IMR-90 (cell line): ENCODE measurements at regions not wholly inside any gene's neighbourhood (a gene's known extent, or its start where the extent isn't known, plus 50 kb on each side); places are given as distances from the start of the nearest gene placed in this dataset.

ENCODE experiments used
- ATAC-seq: fragments of 200-7000 bp; cut with Tn5 transposase; 2 replicates; pipeline ENCODE4 v1.9.1; 2020; ENCODE audit warnings: low read depth, mild to moderate bottlenecking, moderate library complexity
- BruUV-seq: library from RNA; stranded (reverse); fragments of 400-500 nt; replicated peaks from 2 replicates; lab custom pipeline; 2021; lab: Mats Ljungman, UMichigan
- CTCF ChIA-PET: fragments of 300-600 bp; formaldehyde crosslinking; extraction: SDS; loops from one replicate; lab custom pipeline; 2021; ENCODE audit warnings: antibody characterized with exemption; lab: Yijun Ruan, JAX
- POLR2A ChIA-PET: fragments of 300-600 bp; sonication (Branson Sonifier 250); formaldehyde crosslinking; loops from one replicate; lab custom pipeline; 2022; ENCODE audit warnings: antibody characterized with exemption; ENCODE audit not compliant: unreplicated experiment; lab: Charles Lee
- DNase-seq: peaks from one replicate; pipeline ENCODE4 v3.0.0; 2013
- H2AFZ ChIP-seq: replicated peaks from 2 replicates; pipeline ENCODE3; 2013; ENCODE audit warnings: low read length, mild to moderate bottlenecking; ENCODE audit not compliant: poor library complexity
- H2AK5ac ChIP-seq: 2 replicates; pipeline ENCODE4 v1.6.1; 2013; ENCODE audit warnings: low read depth, low read length, inconsistent platforms
- H2AK9ac ChIP-seq: replicated peaks from 2 replicates; pipeline ENCODE3; 2013; ENCODE audit warnings: mild to moderate bottlenecking, low read depth, low read length, moderate library complexity; ENCODE audit not compliant: poor library complexity
- H2BK120ac ChIP-seq: 2 replicates; pipeline ENCODE4 v1.6.1; 2013; ENCODE audit warnings: low read depth, low read length, inconsistent platforms
- H2BK15ac ChIP-seq: 3 replicates; pipeline ENCODE4 v1.6.1; 2013; ENCODE audit warnings: low read depth, low read length, inconsistent platforms
- H2BK20ac ChIP-seq: 2 replicates; pipeline ENCODE4 v1.6.1; 2013; ENCODE audit warnings: low read depth, mild to moderate bottlenecking, inconsistent platforms, low read length, moderate library complexity
- H2BK5ac ChIP-seq: 2 replicates; pipeline ENCODE4 v1.6.1; 2013; ENCODE audit warnings: mild to moderate bottlenecking, low read depth, low read length, inconsistent platforms; ENCODE audit not compliant: poor library complexity, severe bottlenecking
- H3K14ac ChIP-seq: replicated peaks from 2 replicates; pipeline ENCODE4 v1.6.1; 2013; ENCODE audit warnings: low read depth, low read length, inconsistent platforms
- H3K18ac ChIP-seq: 2 replicates; pipeline ENCODE4 v1.6.1; 2013; ENCODE audit warnings: low read depth, low read length, control low read depth
- H3K23ac ChIP-seq: 2 replicates; pipeline ENCODE4 v1.6.1; 2013; ENCODE audit warnings: low read depth, low read length, inconsistent platforms
- H3K27ac ChIP-seq: 2 replicates; pipeline ENCODE4 v1.5.1; 2013; ENCODE audit warnings: mild to moderate bottlenecking, control low read depth, low read length; ENCODE audit not compliant: insufficient read depth
- H3K27me3 ChIP-seq: 2 replicates; pipeline ENCODE4 v1.6.1; 2013; ENCODE audit warnings: low read length; ENCODE audit not compliant: control insufficient read depth, insufficient read depth
- H3K36me3 ChIP-seq: 2 replicates; pipeline ENCODE4 v1.6.1; 2013; ENCODE audit warnings: low read length, mixed read lengths; ENCODE audit not compliant: control insufficient read depth, insufficient read depth
- H3K4ac ChIP-seq: 2 replicates; pipeline ENCODE4 v1.6.1; 2013; ENCODE audit warnings: low read depth, low read length, inconsistent platforms
- H3K4me1 ChIP-seq: 2 replicates; pipeline ENCODE4 v1.6.1; 2013; ENCODE audit warnings: low read length, mixed read lengths; ENCODE audit not compliant: control insufficient read depth, insufficient read depth
- H3K4me2 ChIP-seq: 2 replicates; pipeline ENCODE4 v1.6.1; 2013; ENCODE audit warnings: low read depth, mild to moderate bottlenecking, control low read depth, low read length, moderate library complexity
- H3K4me3 ChIP-seq: 2 replicates; pipeline ENCODE4 v1.5.1; 2013; ENCODE audit warnings: low read depth, mild to moderate bottlenecking, control low read depth, low read length, moderate library complexity; ENCODE audit not compliant: insufficient read depth
- H3K56ac ChIP-seq: 2 replicates; pipeline ENCODE4 v1.6.1; 2013; ENCODE audit warnings: low read length, inconsistent platforms; ENCODE audit not compliant: insufficient read depth; ENCODE audit errors: extremely low read depth
- H3K79me1 ChIP-seq, 2 experiments: 2 replicates each; pipeline ENCODE4 v1.6.1; 2013; ENCODE audit warnings: low read length in 2 of 2, inconsistent platforms in 1 of 2, low read depth in 1 of 2
- H3K9ac ChIP-seq: 2 replicates; pipeline ENCODE4 v1.6.1; 2013; ENCODE audit warnings: low read depth, low read length, control low read depth
- H3K9me1 ChIP-seq: 2 replicates; pipeline ENCODE4 v1.6.1; 2013; ENCODE audit warnings: low read length, inconsistent platforms; ENCODE audit not compliant: insufficient read depth
- H3K9me3 ChIP-seq: 2 replicates; pipeline ENCODE4 v1.6.1; 2013; ENCODE audit warnings: low read length; ENCODE audit not compliant: control insufficient read depth, insufficient read depth
- H4K20me1 ChIP-seq: 2 replicates; pipeline ENCODE4 v1.6.1; 2013; ENCODE audit warnings: low read length, inconsistent platforms; ENCODE audit not compliant: insufficient read depth
- H4K5ac ChIP-seq: 2 replicates; pipeline ENCODE4 v1.6.1; 2013; ENCODE audit warnings: mild to moderate bottlenecking, low read depth, low read length, control low read depth
- H4K8ac ChIP-seq, 2 experiments: 2 replicates each; pipeline ENCODE4 v1.6.1; 2013; ENCODE audit warnings: low read depth in 2 of 2, low read length in 2 of 2, control low read depth in 1 of 2, inconsistent platforms in 1 of 2
- H4K91ac ChIP-seq: 2 replicates; pipeline ENCODE4 v1.6.1; 2013; ENCODE audit warnings: low read depth, low read length, inconsistent platforms; ENCODE audit not compliant: insufficient read depth
- FOS ChIP-seq: fragments of 150-350 bp; IDR thresholded peaks from 2 replicates; pipeline ENCODE4 v1.6.1; 2016; ENCODE audit warnings: low read depth, low read length
- MAZ ChIP-seq: IDR thresholded peaks from 2 replicates; pipeline ENCODE4 v1.6.1; 2012; ENCODE audit warnings: low read depth, mild to moderate bottlenecking, low read length, improper control_type of control experiment, moderate library complexity, borderline replicate concordance
- NFE2L2 ChIP-seq: fragments of 150-350 bp; IDR thresholded peaks from 2 replicates; pipeline ENCODE4 v1.6.1; 2016; ENCODE audit warnings: low read depth, mild to moderate bottlenecking, low read length
- RCOR1 ChIP-seq: IDR thresholded peaks from 2 replicates; pipeline ENCODE4 v1.6.1; 2012; ENCODE audit warnings: mild to moderate bottlenecking, low read length, improper control_type of control experiment; ENCODE audit not compliant: insufficient replicate concordance
- WGBS, 2 experiments: methylation state at CpG; one replicate each; pipeline versions ENCODE4 v1.1.5 to v1.1.7; 2013; ENCODE audit warnings: missing lambda C conversion rate in 2 of 2; ENCODE audit not compliant: insufficient read length in 1 of 2; ENCODE audit errors: extremely low coverage in 2 of 2; 5-methylcytosine and 5-hydroxymethylcytosine counted together
- dilution Hi-C: fragments of 300-500 bp; cut with HindIII; formaldehyde crosslinking; loops from one replicate; pipeline ENCODE4 v1.14.3; 2018; ENCODE audit warnings: low sequenced_read_pairs; ENCODE audit not compliant: unreplicated experiment
- in situ Hi-C: fragments of 300-500 bp; cut with MboI; formaldehyde crosslinking; loops from 3 replicates; pipeline ENCODE4 v1.14.3; 2019; ENCODE audit warnings: low sequenced_read_pairs, inconsistent platforms, mixed read lengths
- intact Hi-C: fragments of 100-400 bp; cut with micrococcal nuclease; formaldehyde crosslinking; loops from 2 replicates; pipeline ENCODE4 v1.10.0; 2022
- TF ChIP-seq, protein P1 (sequence below): fragments of 150-350 bp; IDR thresholded peaks from 2 replicates; pipeline ENCODE4 v1.6.1; 2017; ENCODE audit warnings: mild to moderate bottlenecking, antibody characterized with exemption, low read length, low read depth

DNA sequence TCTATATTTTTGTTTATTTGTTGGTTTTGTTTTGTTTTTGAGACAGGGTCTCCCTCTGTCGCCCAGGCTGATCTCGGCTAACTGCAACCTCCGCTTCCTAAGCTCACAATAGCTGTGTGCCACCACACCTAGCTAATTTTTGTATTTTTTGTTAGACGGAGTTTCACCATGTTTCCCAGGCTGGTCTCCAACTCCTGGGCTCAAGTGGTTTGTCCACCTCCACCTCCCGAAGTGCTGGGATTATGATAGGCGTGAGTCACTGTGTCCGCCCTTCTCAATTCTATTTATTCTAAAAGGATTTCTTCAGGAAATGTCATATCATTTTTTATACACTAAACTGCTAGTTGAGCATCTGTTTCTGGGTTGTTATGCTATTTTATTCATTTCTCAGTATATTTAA lies 1206.0 kb downstream of the OLFM4 start:
- intact Hi-C loops = no loop called here
- TF ChIP-seq NFE2L2 (no peak), FOS (no peak), MAZ (no peak), RCOR1 (no peak)
- TF ChIP-seq, protein P1, sequence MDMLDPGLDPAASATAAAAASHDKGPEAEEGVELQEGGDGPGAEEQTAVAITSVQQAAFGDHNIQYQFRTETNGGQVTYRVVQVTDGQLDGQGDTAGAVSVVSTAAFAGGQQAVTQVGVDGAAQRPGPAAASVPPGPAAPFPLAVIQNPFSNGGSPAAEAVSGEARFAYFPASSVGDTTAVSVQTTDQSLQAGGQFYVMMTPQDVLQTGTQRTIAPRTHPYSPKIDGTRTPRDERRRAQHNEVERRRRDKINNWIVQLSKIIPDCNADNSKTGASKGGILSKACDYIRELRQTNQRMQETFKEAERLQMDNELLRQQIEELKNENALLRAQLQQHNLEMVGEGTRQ = no peak
- dilution Hi-C loops = no loop called here
- Histone ChIP-seq H2BK5ac (no peak overlapping the region), H3K14ac (no peak overlapping the region), H3K23ac (no peak overlapping the region), H4K20me1 (no peaks in the 10 kb centered on the region), H3K27me3 (no peaks in the 10 kb centered on the region), H4K91ac (no peak overlapping the region), H4K8ac (no peak overlapping the region), H3K36me3 (no peaks in the 10 kb centered on the region), H3K18ac (no peak overlapping the region), H3K79me1 (no peaks in the 10 kb centered on the region), H3K9me3 (peaks cover 4% of the 10 kb centered on the region; the same call in 1 of the 2 replicates), H3K4ac (no peak overlapping the region), H3K9ac (no peak overlapping the region), H2AK5ac (no peak overlapping the region), H3K27ac (no peak overlapping the region), H3K9me1 (no peaks in the 10 kb centered on the region), H3K4me2 (no peak overlapping the region), H4K5ac (no peak overlapping the region), H2BK120ac (no peak overlapping the region), H2AFZ (no peak overlapping the region), H2BK20ac (no peak overlapping the region), H3K4me3 (no peak overlapping the region), H2AK9ac (no peak overlapping the region), H2BK15ac (no peak overlapping the region), H3K4me1 (no peaks in the 10 kb centered on the region), H3K56ac (no peak overlapping the region)
- WGBS, 2 experiments = no CpG with 5 or more reads among the region's 7 CpGs
- no TSS peak for BruUV-seq
- ChIA-PET POLR2A (no interaction called here), CTCF (no interaction called here)
- DNase-seq = no peak
- in situ Hi-C loops = no loop called here
- ATAC-seq = no peak
